Activated T-cell treated with anti-CD3 and anti-CD28 coated beads, Interleukin-2, amount 50 U/mL, for 72 hours (primary cell): ENCODE measurements at regions not wholly inside any gene's neighbourhood (a gene's known extent, or its start where the extent isn't known, plus 50 kb on each side); places are given as distances from the start of the nearest gene placed in this dataset.

ENCODE experiments used
- ATAC-seq, 2 donors: fragments of 150-1000 bp; cut with Tn5 transposase; replicated peaks in 1 of 2; 2 replicates each; pipeline ENCODE4 v1.10.0; 2021; ENCODE audit warnings: moderate library complexity in 2 of 2, mild to moderate bottlenecking in 1 of 2
- DNase-seq, 2 donors: peaks; one replicate each; pipeline ENCODE4 v3.0.0; 2021 to 2022; ENCODE audit warnings: mixed read lengths in 1 of 2
- H3K27ac Mint-ChIP-seq: one replicate; pipeline ENCODE4 v1.8.0; 2022; ENCODE audit warnings: mild to moderate bottlenecking, moderate library complexity, mixed read lengths
- H3K27me3 Mint-ChIP-seq: one replicate; pipeline ENCODE4 v1.8.0; 2022; ENCODE audit warnings: low read depth, mixed read lengths
- H3K36me3 Mint-ChIP-seq, 2 donors: one replicate each; pipeline ENCODE4 v1.8.0; 2022; ENCODE audit warnings: mixed read lengths in 2 of 2, mild to moderate bottlenecking in 1 of 2; ENCODE audit not compliant: insufficient read depth in 2 of 2
- H3K4me1 Mint-ChIP-seq: one replicate; pipeline ENCODE4 v1.8.0; 2022; ENCODE audit warnings: low read depth, mixed read lengths
- H3K4me3 Mint-ChIP-seq, 2 donors: one replicate each; pipeline ENCODE4 v1.8.0; 2022; ENCODE audit warnings: mild to moderate bottlenecking in 2 of 2, mixed read lengths in 2 of 2, moderate library complexity in 2 of 2
- H3K9me3 Mint-ChIP-seq, 2 donors: one replicate each; pipeline ENCODE4 v1.8.0; 2022; ENCODE audit warnings: mixed read lengths in 2 of 2

DNA sequence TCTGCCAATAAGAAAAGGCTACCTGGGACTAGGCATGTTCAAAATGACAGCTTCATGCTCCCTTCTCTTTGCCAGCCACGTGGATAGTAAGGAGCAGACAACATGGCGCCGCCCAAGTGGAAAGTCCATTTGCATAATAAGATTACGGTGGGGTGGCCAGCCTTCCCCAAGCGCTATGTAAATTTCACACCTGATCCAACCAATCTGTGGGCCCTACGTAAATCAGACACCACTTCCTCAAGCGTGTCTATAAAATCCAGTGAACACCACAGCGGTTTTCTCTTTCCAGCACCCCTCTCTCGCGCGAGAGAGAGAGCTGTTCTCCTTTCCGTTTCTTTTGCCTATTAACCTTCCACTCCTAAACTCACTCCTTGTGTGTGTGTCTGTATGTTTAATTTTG, 140.3 kb upstream of the ERCC4 start:
- H3K4me3 Mint-ChIP-seq = no peak overlapping the region
- H3K4me1 Mint-ChIP-seq = no peaks in the 10 kb centered on the region
- H3K27ac Mint-ChIP-seq = no peak overlapping the region
- peaks cover 6 to 7% of the 10 kb centered on the region in 2 donors for H3K9me3 Mint-ChIP-seq
- H3K36me3 Mint-ChIP-seq = peaks cover 0 to 3% of the 10 kb centered on the region in 2 donors
- ATAC-seq (no peak), DNase-seq (no peak)
- no peaks in the 10 kb centered on the region for H3K27me3 Mint-ChIP-seq

DNA sequence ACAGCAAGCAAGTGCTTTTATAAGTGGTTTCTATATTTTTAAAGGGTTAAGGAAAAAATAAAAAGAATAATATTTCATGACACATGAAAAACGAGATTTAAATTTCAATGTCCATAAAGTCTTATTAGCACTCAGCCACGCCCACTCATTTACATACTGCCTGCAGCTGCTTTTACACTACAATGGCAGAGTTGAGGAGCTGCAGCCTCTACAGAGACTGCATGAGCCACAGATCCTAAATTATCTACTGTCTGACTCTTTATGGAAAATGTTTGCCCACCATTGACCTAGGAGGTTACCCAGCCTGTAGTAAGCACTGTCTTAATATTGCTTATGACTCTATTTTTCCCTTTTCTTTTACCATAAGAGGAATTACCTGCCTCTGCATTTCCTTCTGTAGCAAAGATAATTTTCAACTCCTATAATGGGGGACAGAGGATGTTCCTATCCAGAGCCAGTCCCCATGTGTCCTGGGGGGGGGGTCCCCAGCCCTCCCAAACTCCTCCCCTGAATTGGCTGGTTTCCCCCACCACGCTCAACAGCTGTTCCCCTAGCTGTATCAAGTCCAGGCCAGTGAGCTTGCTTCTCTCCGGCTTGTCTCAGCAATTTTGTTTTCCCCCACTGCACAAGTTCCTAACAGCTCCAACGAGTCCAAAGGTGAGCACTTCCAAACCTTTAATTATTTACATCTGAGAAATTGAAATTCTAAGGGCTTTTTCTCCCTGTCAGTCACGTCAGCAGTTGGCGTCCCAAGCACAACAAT, 139.4 kb upstream of the ERCC4 start:
- DNase-seq = no peak
- no peaks in the 10 kb centered on the region for H3K36me3 Mint-ChIP-seq
- H3K27ac Mint-ChIP-seq = no peak overlapping the region
- no peaks in the 10 kb centered on the region for H3K4me1 Mint-ChIP-seq
- ATAC-seq = no peak
- no peak overlapping the region for H3K4me3 Mint-ChIP-seq
- H3K27me3 Mint-ChIP-seq = no peaks in the 10 kb centered on the region
- peaks cover 4 to 5% of the 10 kb centered on the region in 2 donors for H3K9me3 Mint-ChIP-seq

DNA sequence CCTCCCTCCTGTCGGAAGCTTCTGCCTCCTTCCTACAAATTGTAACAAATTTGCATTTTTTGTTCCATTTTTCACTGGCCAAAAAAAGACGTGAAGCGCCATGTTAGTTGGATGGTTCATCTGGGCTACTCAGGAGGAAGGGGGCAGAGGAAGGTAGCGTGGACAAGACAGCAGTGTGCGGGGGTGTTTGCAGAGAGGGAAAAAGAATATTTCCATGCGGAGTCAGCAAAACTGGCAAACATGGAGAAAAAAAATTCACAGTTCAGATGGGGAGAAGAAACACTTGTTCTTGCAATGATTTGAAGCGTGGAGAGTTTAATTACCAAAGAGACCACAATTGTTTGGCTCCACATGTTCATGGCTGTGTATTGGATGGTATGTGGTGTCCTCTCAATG, 138.8 kb upstream of the ERCC4 start:
- Mint-ChIP-seq H3K27me3 (no peaks in the 10 kb centered on the region), H3K4me3 (no peak overlapping the region), H3K36me3 (no peaks in the 10 kb centered on the region), H3K9me3 (peaks cover 3 to 5% of the 10 kb centered on the region in 2 donors), H3K27ac (no peak overlapping the region), H3K4me1 (no peaks in the 10 kb centered on the region)
- no peak for DNase-seq
- ATAC-seq = no peak

DNA sequence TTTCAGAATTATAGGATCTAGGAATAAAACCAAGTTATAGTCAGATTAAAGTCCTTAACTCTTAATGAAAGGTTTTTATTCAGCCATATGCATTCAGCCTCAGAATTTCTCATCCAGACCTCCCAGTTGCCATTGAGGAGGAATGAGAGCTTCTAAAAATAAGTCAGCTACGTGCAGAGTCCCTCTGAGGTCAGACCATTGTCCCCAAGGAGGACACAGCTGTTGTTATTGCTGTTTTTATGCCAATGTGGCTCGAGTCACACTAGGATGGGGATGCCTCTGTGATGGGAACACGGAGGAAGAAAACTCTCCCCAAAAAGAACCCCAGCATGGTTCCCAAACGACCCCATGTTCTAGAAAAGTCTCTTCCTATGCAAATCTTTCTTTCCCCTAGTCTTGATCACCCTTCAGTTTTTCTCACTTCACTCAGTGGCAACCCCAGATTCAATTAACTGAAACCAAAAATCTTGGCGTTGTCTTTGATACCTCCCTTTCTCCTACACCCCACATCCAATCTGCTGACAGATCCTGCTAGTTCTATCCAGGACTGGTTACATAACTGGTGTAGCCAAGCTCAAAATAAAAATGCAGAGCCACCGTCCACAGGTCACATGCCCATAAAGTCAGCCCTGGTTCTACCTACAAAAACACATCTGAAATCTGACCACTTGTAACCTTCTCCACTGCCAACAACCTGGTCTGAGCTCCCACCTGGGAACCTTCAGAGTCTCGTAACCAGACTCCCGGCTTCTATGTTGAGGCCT, 138.2 kb upstream of the ERCC4 start:
- DNase-seq (no peak), ATAC-seq (no peak)
- Mint-ChIP-seq H3K4me1 (no peaks in the 10 kb centered on the region), H3K9me3 (peaks cover 3 to 5% of the 10 kb centered on the region in 2 donors), H3K27ac (no peak overlapping the region), H3K4me3 (no peak overlapping the region), H3K36me3 (no peaks in the 10 kb centered on the region), H3K27me3 (no peaks in the 10 kb centered on the region)

DNA sequence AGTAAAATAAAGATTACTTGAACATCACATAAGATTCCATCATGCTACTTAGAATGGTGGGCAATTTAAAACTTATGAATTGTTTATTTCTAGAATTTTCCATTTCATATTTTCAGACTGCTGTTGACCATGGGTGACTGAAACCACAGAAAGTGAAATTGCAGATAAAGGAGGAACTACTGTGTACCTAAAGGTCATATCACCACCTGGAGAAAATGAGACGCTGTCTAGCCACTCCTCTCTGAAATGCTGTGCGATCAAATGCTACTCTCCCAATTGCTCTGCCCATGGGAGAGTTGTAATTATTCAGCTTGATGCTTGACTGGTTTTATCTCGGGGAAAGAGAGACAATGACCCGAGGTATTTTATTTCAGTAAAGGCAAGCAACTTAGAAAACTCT, 128.9 kb upstream of the ERCC4 start:
- Mint-ChIP-seq H3K27me3 (no peaks in the 10 kb centered on the region), H3K27ac (no peak overlapping the region), H3K4me3 (no peak overlapping the region), H3K36me3 (no peaks in the 10 kb centered on the region), H3K9me3 (peaks cover 5 to 7% of the 10 kb centered on the region in 2 donors), H3K4me1 (no peaks in the 10 kb centered on the region)
- no peak for ATAC-seq
- DNase-seq = no peak

DNA sequence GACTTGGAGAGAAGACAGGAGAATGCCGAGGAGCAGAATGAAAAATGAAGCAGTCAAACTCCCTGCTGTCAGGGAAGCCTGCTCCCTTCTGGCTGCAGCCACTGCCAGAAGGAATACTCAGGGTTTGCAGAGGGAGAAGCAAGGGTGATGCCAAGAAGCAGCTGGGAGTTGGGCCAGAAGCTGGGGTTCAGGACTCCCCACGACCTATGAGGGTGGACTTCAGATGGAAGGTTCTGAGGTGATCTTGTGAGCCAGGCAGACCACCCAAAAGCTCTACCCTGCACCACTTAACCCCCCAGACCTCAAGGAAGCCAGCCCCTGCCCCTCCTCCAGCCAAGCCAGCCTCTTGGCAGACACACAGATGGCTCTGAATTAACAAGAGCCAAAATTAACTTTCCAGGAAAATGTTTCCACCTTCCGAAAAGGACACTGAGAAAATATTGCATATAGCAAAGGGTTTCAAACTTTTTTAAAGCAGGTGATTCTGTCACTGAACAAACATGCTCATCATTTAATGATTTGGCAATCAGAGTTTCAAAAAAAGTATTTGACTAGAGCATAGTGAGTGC, 126.0 kb upstream of the ERCC4 start:
- H3K4me3 Mint-ChIP-seq = no peak overlapping the region
- no peak for DNase-seq
- ATAC-seq = no peak
- H3K27me3 Mint-ChIP-seq = no peaks in the 10 kb centered on the region
- H3K36me3 Mint-ChIP-seq = no peaks in the 10 kb centered on the region
- peaks cover 5% of the 10 kb centered on the region in 2 donors for H3K9me3 Mint-ChIP-seq
- no peak overlapping the region for H3K27ac Mint-ChIP-seq
- no peaks in the 10 kb centered on the region for H3K4me1 Mint-ChIP-seq

DNA sequence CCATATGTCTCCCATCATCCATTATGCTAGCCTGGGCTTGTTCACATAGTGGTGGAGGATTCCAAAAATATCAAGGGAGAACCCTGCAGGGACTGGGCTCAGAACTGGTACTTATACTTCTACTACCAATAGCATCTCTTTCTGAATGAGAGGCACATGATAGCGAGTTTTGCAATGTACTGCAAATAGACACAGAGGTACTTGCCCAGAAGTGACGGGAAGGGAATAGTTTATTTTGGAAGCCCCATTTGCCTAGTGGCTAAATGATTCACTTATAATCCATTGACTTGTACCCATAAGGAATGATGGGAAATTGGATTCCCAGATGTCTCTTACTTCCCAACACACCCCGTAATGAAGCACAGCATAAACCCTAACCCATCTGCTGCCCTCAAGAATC, 124.8 kb upstream of the ERCC4 start:
- Mint-ChIP-seq H3K9me3 (peaks cover 5% of the 10 kb centered on the region in 2 donors), H3K36me3 (no peaks in the 10 kb centered on the region), H3K27me3 (no peaks in the 10 kb centered on the region), H3K4me3 (no peak overlapping the region), H3K27ac (no peak overlapping the region), H3K4me1 (no peaks in the 10 kb centered on the region)
- ATAC-seq (no peak), DNase-seq (no peak)

DNA sequence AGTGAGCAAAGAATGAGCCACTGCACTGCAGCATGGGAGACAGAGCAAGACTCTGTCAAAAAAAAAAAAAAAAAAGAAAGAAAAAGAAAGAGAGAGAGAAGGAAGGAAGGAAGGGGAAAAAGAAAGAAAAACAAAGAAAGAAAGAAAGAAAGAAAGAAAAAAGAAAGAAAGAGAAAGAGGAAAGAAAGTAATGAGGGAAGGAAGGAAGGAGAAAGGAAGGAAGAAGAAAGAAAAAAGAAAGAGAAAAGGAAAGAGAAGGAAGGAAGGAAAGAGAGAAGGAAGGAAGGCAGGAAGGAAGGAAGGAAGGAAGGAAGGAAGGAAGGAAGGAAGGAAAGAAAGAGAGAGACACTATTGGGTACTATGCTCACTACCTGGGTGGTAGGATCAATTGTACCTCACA, 122.2 kb upstream of the ERCC4 start:
- H3K27ac Mint-ChIP-seq = no peak overlapping the region
- no peak overlapping the region for H3K4me3 Mint-ChIP-seq
- peaks cover 0 to 2% of the 10 kb centered on the region in 2 donors for H3K9me3 Mint-ChIP-seq
- ATAC-seq (no peak), DNase-seq (no peak)
- no peaks in the 10 kb centered on the region for H3K4me1 Mint-ChIP-seq
- H3K27me3 Mint-ChIP-seq = no peaks in the 10 kb centered on the region
- H3K36me3 Mint-ChIP-seq = no peaks in the 10 kb centered on the region

DNA sequence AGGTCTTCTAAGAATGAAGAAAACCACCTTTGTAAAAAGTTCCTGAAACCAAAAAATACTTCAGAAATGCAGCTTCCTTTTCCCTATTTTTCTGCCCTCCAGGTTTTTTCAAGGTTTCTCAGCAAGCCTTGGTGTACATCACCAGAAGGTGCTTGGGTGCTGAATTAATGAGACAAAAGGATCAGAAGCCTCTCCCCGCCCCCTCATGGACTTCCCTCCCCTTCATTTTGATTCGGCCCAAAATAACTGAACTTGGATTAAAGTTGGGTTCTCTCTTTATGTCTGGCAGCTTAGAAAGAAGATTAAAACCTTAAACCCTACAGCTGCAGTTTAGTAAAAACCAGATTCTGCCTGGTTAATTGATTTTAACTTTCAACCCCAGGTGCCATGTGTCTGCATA, 121.7 kb upstream of the ERCC4 start:
- Mint-ChIP-seq H3K4me1 (no peaks in the 10 kb centered on the region), H3K4me3 (no peak overlapping the region), H3K9me3 (peaks cover 0 to 2% of the 10 kb centered on the region in 2 donors), H3K27ac (no peak overlapping the region), H3K27me3 (no peaks in the 10 kb centered on the region), H3K36me3 (no peaks in the 10 kb centered on the region)
- ATAC-seq = no peak
- no peak for DNase-seq

DNA sequence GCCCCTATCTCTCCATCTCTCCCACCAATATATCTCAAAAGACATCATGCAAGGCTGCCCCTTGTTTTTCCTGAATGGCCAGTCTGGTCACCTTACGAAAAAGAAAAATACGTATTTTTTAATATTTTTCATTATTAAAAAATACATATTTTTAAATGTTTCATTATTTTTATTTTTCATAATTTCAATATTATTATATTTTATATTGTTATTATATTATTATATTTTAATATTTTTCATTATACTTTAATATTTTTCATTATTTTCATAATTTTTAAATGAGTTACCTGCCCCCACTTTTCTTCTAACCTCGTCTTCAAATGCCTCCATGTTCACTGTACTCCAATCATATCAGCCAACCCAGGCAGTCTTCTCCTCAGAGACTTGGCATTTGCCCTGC, 116.0 kb upstream of the ERCC4 start:
- H3K9me3 Mint-ChIP-seq = no peaks in the 10 kb centered on the region
- ATAC-seq (no peak), DNase-seq (no peak)
- no peak overlapping the region for H3K27ac Mint-ChIP-seq
- peaks cover 5% of the 10 kb centered on the region for H3K27me3 Mint-ChIP-seq
- no peaks in the 10 kb centered on the region for H3K4me1 Mint-ChIP-seq
- no peaks in the 10 kb centered on the region for H3K36me3 Mint-ChIP-seq
- H3K4me3 Mint-ChIP-seq = no peak overlapping the region

DNA sequence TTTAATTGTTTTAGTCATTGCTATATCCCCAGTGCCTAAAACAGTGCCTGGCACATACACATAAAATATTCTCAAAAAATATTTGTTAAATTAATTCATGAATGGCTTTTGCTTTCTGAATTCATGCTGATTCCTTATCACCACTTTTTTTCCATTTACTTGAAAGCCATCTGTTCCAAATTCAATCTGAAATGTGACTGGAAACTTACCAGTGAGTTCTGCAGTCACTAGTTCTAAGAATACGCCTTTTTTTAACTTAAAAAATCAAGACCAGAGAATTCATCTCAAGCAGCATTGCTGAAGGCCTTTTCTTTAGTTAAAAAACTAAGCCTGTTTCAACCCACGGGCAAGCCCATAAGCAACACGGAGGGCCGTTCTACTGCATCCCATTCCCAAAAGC, 114.0 kb upstream of the ERCC4 start:
- no peaks in the 10 kb centered on the region for H3K4me1 Mint-ChIP-seq
- peaks cover 5% of the 10 kb centered on the region for H3K27me3 Mint-ChIP-seq
- no peak overlapping the region for H3K27ac Mint-ChIP-seq
- no peaks in the 10 kb centered on the region for H3K36me3 Mint-ChIP-seq
- no peak overlapping the region for H3K4me3 Mint-ChIP-seq
- no peaks in the 10 kb centered on the region for H3K9me3 Mint-ChIP-seq
- no peak for ATAC-seq
- DNase-seq = no peak

DNA sequence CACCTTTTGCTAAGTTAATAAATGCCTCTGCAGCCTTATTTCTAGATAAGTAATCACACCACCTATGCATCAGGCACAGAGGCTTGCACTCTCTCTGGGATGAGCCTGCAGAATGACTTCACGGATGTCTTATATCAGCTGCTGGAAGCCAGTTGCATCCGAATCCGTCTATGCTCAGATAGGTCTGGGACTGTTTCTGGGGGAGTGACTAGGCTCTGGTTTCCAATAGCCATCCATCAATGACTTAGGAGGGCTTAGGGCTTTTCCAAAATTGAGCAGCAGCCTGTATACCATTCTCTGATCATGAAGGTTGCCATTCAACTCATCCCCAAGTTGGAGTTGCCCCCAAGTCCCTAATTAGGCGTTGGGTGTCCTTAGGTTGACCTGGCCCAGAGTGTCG, 113.3 kb upstream of the ERCC4 start:
- H3K27me3 Mint-ChIP-seq = peaks cover 5% of the 10 kb centered on the region
- H3K4me3 Mint-ChIP-seq = no peak overlapping the region
- H3K27ac Mint-ChIP-seq = no peak overlapping the region
- no peaks in the 10 kb centered on the region for H3K36me3 Mint-ChIP-seq
- H3K9me3 Mint-ChIP-seq = no peaks in the 10 kb centered on the region
- no peak for ATAC-seq
- H3K4me1 Mint-ChIP-seq = no peaks in the 10 kb centered on the region
- no peak for DNase-seq

DNA sequence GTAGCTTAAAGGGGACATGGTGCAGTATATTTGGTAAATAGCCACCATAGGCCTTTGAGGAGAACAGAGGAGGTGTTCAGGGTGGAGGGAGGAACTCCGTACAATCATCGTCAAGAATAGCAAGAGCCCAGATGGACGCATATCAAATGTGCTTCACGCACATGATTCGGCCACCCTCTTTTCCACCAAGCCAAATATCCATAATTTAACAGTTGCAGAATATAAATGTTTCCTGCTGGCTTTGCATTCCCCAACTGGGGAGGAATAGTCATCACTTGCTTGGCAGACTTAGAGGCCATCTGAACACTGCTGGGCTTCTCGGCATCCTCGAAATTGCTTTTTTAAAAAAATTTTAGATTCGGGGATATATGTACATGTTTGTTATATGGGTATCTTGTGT, 111.9 kb upstream of the ERCC4 start:
- DNase-seq = no peak
- H3K4me3 Mint-ChIP-seq = no peak overlapping the region
- H3K4me1 Mint-ChIP-seq = no peaks in the 10 kb centered on the region
- H3K36me3 Mint-ChIP-seq = no peaks in the 10 kb centered on the region
- H3K27ac Mint-ChIP-seq = no peak overlapping the region
- peaks cover 10% of the 10 kb centered on the region for H3K27me3 Mint-ChIP-seq
- no peak for ATAC-seq
- peaks cover 0 to 2% of the 10 kb centered on the region in 2 donors for H3K9me3 Mint-ChIP-seq
